Trophoblast cell (in vitro differentiated cells and primary cell): ENCODE measurements at regions not wholly inside any gene's neighbourhood (a gene's known extent, or its start where the extent isn't known, plus 50 kb on each side); places are given as distances from the start of the nearest gene placed in this dataset.

ENCODE experiments used
- DNase-seq, 2 donors: peaks; one replicate each; pipeline ENCODE4 v3.0.0-alpha.2; 2016
- H2AFZ ChIP-seq: 2 replicates; pipeline ENCODE4 v1.6.1; 2013; ENCODE audit warnings: low read length, moderate library complexity, mild to moderate bottlenecking; ENCODE audit not compliant: insufficient read depth, poor library complexity
- H2AK5ac ChIP-seq: 2 replicates; pipeline ENCODE4 v1.6.1; 2013; ENCODE audit warnings: mild to moderate bottlenecking, low read length
- H2BK120ac ChIP-seq: 2 replicates; pipeline ENCODE4 v1.6.1; 2013; ENCODE audit warnings: low read length, mild to moderate bottlenecking, moderate library complexity; ENCODE audit not compliant: insufficient read depth, poor library complexity
- H2BK12ac ChIP-seq: 2 replicates; pipeline ENCODE4 v1.6.1; 2013; ENCODE audit warnings: mild to moderate bottlenecking, low read length, moderate library complexity
- H2BK5ac ChIP-seq: 2 replicates; pipeline ENCODE4 v1.6.1; 2013; ENCODE audit warnings: low read length, low read depth, moderate library complexity, mild to moderate bottlenecking; ENCODE audit not compliant: poor library complexity
- H3K14ac ChIP-seq: 2 replicates; pipeline ENCODE4 v1.6.1; 2013; ENCODE audit warnings: mild to moderate bottlenecking, low read length
- H3K18ac ChIP-seq: 2 replicates; pipeline ENCODE4 v1.6.1; 2013; ENCODE audit warnings: mild to moderate bottlenecking, low read length
- H3K23ac ChIP-seq: 2 replicates; pipeline ENCODE4 v1.6.1; 2013; ENCODE audit warnings: low read length
- H3K27ac ChIP-seq: 2 replicates; pipeline ENCODE4 v1.5.1; 2013; ENCODE audit warnings: low read depth, mild to moderate bottlenecking, inconsistent platforms, low read length, moderate library complexity
- H3K27me3 ChIP-seq: 2 replicates; pipeline ENCODE4 v1.6.1; 2013; ENCODE audit warnings: inconsistent platforms, mild to moderate bottlenecking, low read length, moderate library complexity; ENCODE audit not compliant: insufficient read depth
- H3K36me3 ChIP-seq, 2 experiments: 1 replicate in 1 of 2; 2 replicates in 1 of 2; pipeline ENCODE4 v1.6.1; 2013; ENCODE audit warnings: low read length in 2 of 2, mild to moderate bottlenecking in 2 of 2, moderate library complexity in 1 of 2; ENCODE audit not compliant: insufficient read depth in 2 of 2, control insufficient read depth in 1 of 2
- H3K4ac ChIP-seq: 2 replicates; pipeline ENCODE4 v1.6.1; 2013; ENCODE audit warnings: low read depth, mild to moderate bottlenecking, low read length, moderate library complexity
- H3K4me1 ChIP-seq, 2 experiments: 1 replicate in 1 of 2; 2 replicates in 1 of 2; pipeline ENCODE4 v1.6.1; 2013; ENCODE audit warnings: low read length in 2 of 2, mild to moderate bottlenecking in 2 of 2, moderate library complexity in 1 of 2; ENCODE audit not compliant: insufficient read depth in 2 of 2, control insufficient read depth in 1 of 2
- H3K4me2 ChIP-seq: 2 replicates; pipeline ENCODE4 v1.6.1; 2013; ENCODE audit warnings: inconsistent platforms, mild to moderate bottlenecking, low read length, moderate library complexity
- H3K4me3 ChIP-seq: 2 replicates; pipeline ENCODE4 v1.5.1; 2013; ENCODE audit warnings: mild to moderate bottlenecking, low read depth, low read length, inconsistent platforms
- H3K79me1 ChIP-seq: one replicate; pipeline ENCODE4 v1.6.1; 2013; ENCODE audit warnings: low read length
- H3K79me2 ChIP-seq: 2 replicates; pipeline ENCODE4 v1.6.1; 2013; ENCODE audit warnings: low read length, mild to moderate bottlenecking; ENCODE audit not compliant: control insufficient read depth, insufficient read depth, poor library complexity
- H3K9ac ChIP-seq: 2 replicates; pipeline ENCODE4 v1.6.1; 2013; ENCODE audit warnings: mild to moderate bottlenecking, low read length
- H3K9me3 ChIP-seq: 2 replicates; pipeline ENCODE4 v1.6.1; 2013; ENCODE audit warnings: low read depth, mild to moderate bottlenecking, control low read depth, inconsistent platforms, low read length; ENCODE audit not compliant: insufficient read depth
- H4K12ac ChIP-seq: 2 replicates; pipeline ENCODE4 v1.6.1; 2013; ENCODE audit warnings: low read depth, mild to moderate bottlenecking, low read length, moderate library complexity
- H4K8ac ChIP-seq: 2 replicates; pipeline ENCODE4 v1.6.1; 2013; ENCODE audit warnings: low read depth, mild to moderate bottlenecking, low read length, moderate library complexity
- H4K91ac ChIP-seq: one replicate; pipeline ENCODE4 v1.6.1; 2013; ENCODE audit warnings: low read depth, mild to moderate bottlenecking, low read length, moderate library complexity
- WGBS: extraction: QIAGEN DNeasy Blood & Tissue Kit; methylation state at CpG from one replicate; pipeline ENCODE4 v1.1.7; 2013; ENCODE audit warnings: missing lambda C conversion rate; ENCODE audit not compliant: insufficient read length, insufficient coverage; ENCODE audit errors: extremely low coverage; 5-methylcytosine and 5-hydroxymethylcytosine counted together

DNA sequence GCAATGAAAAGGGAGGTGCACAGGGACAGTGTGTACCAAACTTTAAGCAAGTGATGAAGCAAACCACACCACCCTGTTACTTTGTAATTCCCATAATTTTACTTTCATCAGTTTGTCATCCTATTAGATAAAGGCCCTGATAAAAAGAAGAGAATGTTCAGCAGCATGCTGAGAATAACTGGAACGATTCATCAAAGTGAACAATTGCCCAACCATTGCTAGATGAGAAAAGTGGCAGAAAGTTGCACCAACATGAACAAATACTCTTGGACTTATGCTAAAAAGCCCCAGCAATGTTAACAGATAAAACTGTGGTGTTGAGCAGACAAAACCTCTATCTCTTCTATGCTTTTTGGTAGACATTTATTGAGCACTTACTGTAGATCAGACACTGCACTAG lies 75.5 kb upstream of the PCGF5 start:
- H3K36me3 ChIP-seq = no peaks in the 10 kb centered on the region
- no peaks in the 10 kb centered on the region for H3K9me3 ChIP-seq
- no peak overlapping the region for H2AK5ac ChIP-seq
- no peak overlapping the region for H2AFZ ChIP-seq
- H3K4me1 ChIP-seq = no peaks in the 10 kb centered on the region
- H3K27me3 ChIP-seq = no peaks in the 10 kb centered on the region
- WGBS = no CpG with 5 or more reads among the region's 1 CpG
- H2BK120ac ChIP-seq = no peak overlapping the region
- peak; percentile 40 to 91 for DNase-seq
- no peaks in the 10 kb centered on the region for H3K79me2 ChIP-seq
- no peak overlapping the region for H2BK5ac ChIP-seq
- H4K8ac ChIP-seq = no peak overlapping the region
- no peak overlapping the region for H2BK12ac ChIP-seq
- no peak overlapping the region for H3K14ac ChIP-seq
- H3K4me2 ChIP-seq = no peak overlapping the region
- H3K18ac ChIP-seq = no peak overlapping the region
- no peak overlapping the region for H3K4ac ChIP-seq
- H3K27ac ChIP-seq = no peak overlapping the region
- H3K79me1 ChIP-seq = no peaks in the 10 kb centered on the region
- H3K23ac ChIP-seq = no peak overlapping the region
- no peak overlapping the region for H3K4me3 ChIP-seq
- no peak overlapping the region for H4K91ac ChIP-seq
- no peak overlapping the region for H4K12ac ChIP-seq
- no peak overlapping the region for H3K9ac ChIP-seq

DNA sequence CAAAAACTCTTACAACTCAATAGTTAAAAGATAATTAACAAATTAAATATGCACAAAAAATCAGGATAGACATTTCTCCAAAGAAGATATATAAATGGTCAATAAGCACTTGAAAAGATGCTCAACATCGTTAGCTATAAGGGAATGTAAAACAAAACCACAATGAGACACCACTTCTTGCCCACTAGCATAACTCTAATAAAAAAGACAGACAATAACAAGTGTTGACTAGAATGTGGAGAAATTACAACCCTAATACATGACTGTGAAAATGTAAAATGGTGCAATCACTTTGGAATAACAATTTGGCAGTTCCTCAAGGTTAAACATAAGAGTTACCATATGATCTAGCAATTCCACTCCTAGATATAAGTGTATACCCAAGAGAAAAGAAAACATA lies 74.3 kb upstream of the PCGF5 start:
- no peak overlapping the region for H3K4ac ChIP-seq
- H2BK12ac ChIP-seq = no peak overlapping the region
- H2AK5ac ChIP-seq = no peak overlapping the region
- H4K12ac ChIP-seq = no peak overlapping the region
- no peak overlapping the region for H2BK5ac ChIP-seq
- H3K79me2 ChIP-seq = no peaks in the 10 kb centered on the region
- H4K91ac ChIP-seq = no peak overlapping the region
- H3K36me3 ChIP-seq = no peaks in the 10 kb centered on the region
- H3K27ac ChIP-seq = no peak overlapping the region
- no peak overlapping the region for H3K4me2 ChIP-seq
- H2AFZ ChIP-seq = no peak overlapping the region
- no peaks in the 10 kb centered on the region for H3K9me3 ChIP-seq
- no peak overlapping the region for H3K23ac ChIP-seq
- H3K9ac ChIP-seq = no peak overlapping the region
- no peaks in the 10 kb centered on the region for H3K27me3 ChIP-seq
- H2BK120ac ChIP-seq = no peak overlapping the region
- H3K18ac ChIP-seq = no peak overlapping the region
- no peaks in the 10 kb centered on the region for H3K79me1 ChIP-seq
- WGBS = no CpG with 5 or more reads among the region's 1 CpG
- no peak overlapping the region for H3K14ac ChIP-seq
- no peak for DNase-seq
- H4K8ac ChIP-seq = no peak overlapping the region
- H3K4me1 ChIP-seq = no peaks in the 10 kb centered on the region
- no peak overlapping the region for H3K4me3 ChIP-seq

DNA sequence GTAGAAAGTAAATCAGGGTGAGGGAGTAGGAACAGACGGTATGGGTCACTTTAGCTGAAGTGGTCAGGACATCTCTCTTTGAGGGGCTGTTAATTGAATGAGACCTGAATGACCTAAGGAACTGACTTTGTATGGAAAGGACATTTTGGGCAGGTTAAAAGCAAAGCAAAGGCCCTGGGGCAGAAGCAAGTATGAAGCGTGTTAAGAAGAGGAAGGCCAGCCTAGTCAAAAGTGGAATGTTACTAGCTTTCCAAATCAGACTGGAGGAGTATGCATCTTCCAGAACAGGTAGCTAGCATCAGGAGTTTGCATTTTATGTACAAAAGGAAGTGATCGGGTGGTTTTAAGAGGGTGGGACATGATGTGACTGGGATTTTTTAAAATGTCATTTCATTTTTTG lies 70.9 kb upstream of the PCGF5 start:
- H3K79me2 ChIP-seq = no peaks in the 10 kb centered on the region
- no peaks in the 10 kb centered on the region for H3K36me3 ChIP-seq
- H2BK120ac ChIP-seq = no peak overlapping the region
- H3K27me3 ChIP-seq = no peaks in the 10 kb centered on the region
- WGBS = no CpG with 5 or more reads among the region's 3 CpGs
- no peak overlapping the region for H3K4ac ChIP-seq
- H2AK5ac ChIP-seq = no peak overlapping the region
- H3K4me1 ChIP-seq = no peaks in the 10 kb centered on the region
- H3K79me1 ChIP-seq = no peaks in the 10 kb centered on the region
- H3K4me3 ChIP-seq = no peak overlapping the region
- no peak overlapping the region for H4K91ac ChIP-seq
- no peak overlapping the region for H2AFZ ChIP-seq
- H4K12ac ChIP-seq = no peak overlapping the region
- no peak overlapping the region for H4K8ac ChIP-seq
- H3K23ac ChIP-seq = no peak overlapping the region
- no peak overlapping the region for H3K4me2 ChIP-seq
- H3K9me3 ChIP-seq = no peaks in the 10 kb centered on the region
- DNase-seq = no peak
- no peak overlapping the region for H3K27ac ChIP-seq
- no peak overlapping the region for H3K18ac ChIP-seq
- H2BK12ac ChIP-seq = no peak overlapping the region
- H3K14ac ChIP-seq = no peak overlapping the region
- no peak overlapping the region for H3K9ac ChIP-seq
- no peak overlapping the region for H2BK5ac ChIP-seq

DNA sequence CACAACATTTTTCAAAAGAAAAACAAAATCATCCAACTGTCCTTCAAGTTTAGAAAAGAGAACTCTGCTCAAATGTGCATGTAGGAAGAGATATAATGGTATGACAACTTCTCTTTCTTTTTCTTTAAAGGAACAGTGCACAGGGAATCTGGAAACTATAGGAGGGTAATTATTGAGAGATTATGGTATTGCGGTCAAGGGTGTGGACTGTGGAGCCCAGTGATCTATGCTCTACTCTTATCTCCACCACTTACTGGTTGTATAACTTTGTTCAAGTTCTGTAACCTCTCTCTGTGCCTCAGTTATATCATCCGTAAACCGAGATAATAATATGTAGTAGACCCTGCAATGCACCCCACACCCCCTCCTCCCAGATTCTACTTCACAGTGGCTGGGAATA lies 69.8 kb upstream of the PCGF5 start:
- no peak overlapping the region for H3K14ac ChIP-seq
- H4K8ac ChIP-seq = no peak overlapping the region
- H3K36me3 ChIP-seq = no peaks in the 10 kb centered on the region
- H4K91ac ChIP-seq = no peak overlapping the region
- H3K23ac ChIP-seq = no peak overlapping the region
- H3K9ac ChIP-seq = no peak overlapping the region
- no peaks in the 10 kb centered on the region for H3K4me1 ChIP-seq
- no CpG with 5 or more reads among the region's 3 CpGs for WGBS
- no peaks in the 10 kb centered on the region for H3K9me3 ChIP-seq
- no peak overlapping the region for H3K27ac ChIP-seq
- DNase-seq = no peak
- no peak overlapping the region for H2BK5ac ChIP-seq
- H3K4me2 ChIP-seq = no peak overlapping the region
- H2AK5ac ChIP-seq = no peak overlapping the region
- H2AFZ ChIP-seq = no peak overlapping the region
- no peaks in the 10 kb centered on the region for H3K79me2 ChIP-seq
- no peak overlapping the region for H2BK12ac ChIP-seq
- no peak overlapping the region for H3K4me3 ChIP-seq
- H3K79me1 ChIP-seq = no peaks in the 10 kb centered on the region
- no peak overlapping the region for H4K12ac ChIP-seq
- no peak overlapping the region for H3K4ac ChIP-seq
- no peak overlapping the region for H3K18ac ChIP-seq
- no peaks in the 10 kb centered on the region for H3K27me3 ChIP-seq
- H2BK120ac ChIP-seq = no peak overlapping the region
